Peyer's patch (tissue), 4 donors: ENCODE measurements at regions not wholly inside any gene's neighbourhood (a gene's known extent, or its start where the extent isn't known, plus 50 kb on each side); places are given as distances from the start of the nearest gene placed in this dataset.

Experiments used
- POLR2A ChIP-seq, 2 donors: fragments of 450-650 bp; IDR thresholded peaks; one replicate each; pipeline ENCODE4 v1.5.1; 2017; ENCODE audit warnings: antibody characterized with exemption in 2 of 2, mild to moderate bottlenecking in 2 of 2, moderate library complexity in 2 of 2
- TF ChIP-seq, protein P1 (sequence below), 6 experiments: fragments of 450-650 bp in 4 of 6; fragments of 200-600 bp in 2 of 6; sonication (generic) in 1 of 6; IDR thresholded peaks; one replicate each; pipeline ENCODE4 v1.5.1; 2017 to 2019; ENCODE audit warnings: antibody characterized with exemption in 6 of 6, mild to moderate bottlenecking in 3 of 6, moderate library complexity in 1 of 6

GRCh38 chr3:69511361-69511760 is 125.5 kb upstream of the FRMD4B start:
- no peak for TF ChIP-seq POLR2A (IDR thresholded peaks at IDR 0.05)
- TF ChIP-seq, protein P1, sequence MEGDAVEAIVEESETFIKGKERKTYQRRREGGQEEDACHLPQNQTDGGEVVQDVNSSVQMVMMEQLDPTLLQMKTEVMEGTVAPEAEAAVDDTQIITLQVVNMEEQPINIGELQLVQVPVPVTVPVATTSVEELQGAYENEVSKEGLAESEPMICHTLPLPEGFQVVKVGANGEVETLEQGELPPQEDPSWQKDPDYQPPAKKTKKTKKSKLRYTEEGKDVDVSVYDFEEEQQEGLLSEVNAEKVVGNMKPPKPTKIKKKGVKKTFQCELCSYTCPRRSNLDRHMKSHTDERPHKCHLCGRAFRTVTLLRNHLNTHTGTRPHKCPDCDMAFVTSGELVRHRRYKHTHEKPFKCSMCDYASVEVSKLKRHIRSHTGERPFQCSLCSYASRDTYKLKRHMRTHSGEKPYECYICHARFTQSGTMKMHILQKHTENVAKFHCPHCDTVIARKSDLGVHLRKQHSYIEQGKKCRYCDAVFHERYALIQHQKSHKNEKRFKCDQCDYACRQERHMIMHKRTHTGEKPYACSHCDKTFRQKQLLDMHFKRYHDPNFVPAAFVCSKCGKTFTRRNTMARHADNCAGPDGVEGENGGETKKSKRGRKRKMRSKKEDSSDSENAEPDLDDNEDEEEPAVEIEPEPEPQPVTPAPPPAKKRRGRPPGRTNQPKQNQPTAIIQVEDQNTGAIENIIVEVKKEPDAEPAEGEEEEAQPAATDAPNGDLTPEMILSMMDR (IDR thresholded peaks at IDR 0.05) = no peak
